Superior temporal gyrus (tissue), 1 donor: ENCODE measurements at regions not wholly inside any gene's neighbourhood (a gene's known extent, or its start where the extent isn't known, plus 50 kb on each side); places are given as distances from the start of the nearest gene placed in this dataset.
A peak's percentile ranks its signal among the peaks of the same experiment; 100 is the strongest.

ENCODE experiments used
- DNase-seq: peaks from one replicate; pipeline ENCODE4 v3.0.0-alpha.2; 2016; ENCODE audit errors: extremely low spot score

- no peak for DNase-seq
Measured at GRCh38 chr5:124064956-124065355, 553.0 kb downstream of the CSNK1G3 start.

- DNase-seq: no peak
Measured at GRCh38 chr5:124061663-124062062, 549.7 kb downstream of the CSNK1G3 start.

- no peak for DNase-seq
Measured at GRCh38 chr5:124061068-124061430, 549.1 kb downstream of the CSNK1G3 start.

GRCh38 chr5:124060413-124061067 lies 548.6 kb downstream of the CSNK1G3 start:
- no peak for DNase-seq

GRCh38 chr5:124060011-124060410 lies 548.0 kb downstream of the CSNK1G3 start:
- DNase-seq: no peak

- DNase-seq: no peak
Measured at GRCh38 chr5:124059200-124059599, 547.2 kb downstream of the CSNK1G3 start.

- DNase-seq: peak; percentile 80
Measured at GRCh38 chr5:124057724-124058231, 545.8 kb downstream of the CSNK1G3 start.

- DNase-seq: no peak
Measured at GRCh38 chr5:124056991-124057723, 545.2 kb downstream of the CSNK1G3 start.

- no peak for DNase-seq
Measured at GRCh38 chr5:124056326-124056990, 544.5 kb downstream of the CSNK1G3 start.

GRCh38 chr5:124055751-124056150 lies 543.8 kb downstream of the CSNK1G3 start:
- no peak for DNase-seq

GRCh38 chr5:124054564-124054963 lies 542.6 kb downstream of the CSNK1G3 start:
- no peak for DNase-seq

GRCh38 chr5:124053340-124053739 lies 541.4 kb downstream of the CSNK1G3 start:
- DNase-seq: no peak

- no peak for DNase-seq
Measured at GRCh38 chr5:124052201-124052600, 540.2 kb downstream of the CSNK1G3 start.

- DNase-seq: no peak
Measured at GRCh38 chr5:124050120-124050770, 538.3 kb downstream of the CSNK1G3 start.

GRCh38 chr5:124045412-124045811 lies 533.4 kb downstream of the CSNK1G3 start:
- no peak for DNase-seq

- DNase-seq: no peak
Measured at GRCh38 chr5:124044613-124045012, 532.6 kb downstream of the CSNK1G3 start.

GRCh38 chr5:124043456-124043855 lies 531.5 kb downstream of the CSNK1G3 start:
- no peak for DNase-seq

- peak; percentile 51 for DNase-seq
Measured at GRCh38 chr5:124040799-124041198, 528.8 kb downstream of the CSNK1G3 start.

GRCh38 chr5:124039410-124039809 lies 527.4 kb downstream of the CSNK1G3 start:
- no peak for DNase-seq

GRCh38 chr5:124036786-124037185 lies 524.8 kb downstream of the CSNK1G3 start:
- DNase-seq: no peak

GRCh38 chr5:124034963-124035362 lies 523.0 kb downstream of the CSNK1G3 start:
- DNase-seq: peak; percentile 6

- peak; percentile 13 for DNase-seq
Measured at GRCh38 chr5:124034083-124034700, 522.2 kb downstream of the CSNK1G3 start.
